Pancreas (tissue), 10 donors: ENCODE measurements at regions not wholly inside any gene's neighbourhood (a gene's known extent, or its start where the extent isn't known, plus 50 kb on each side); places are given as distances from the start of the nearest gene placed in this dataset.
"Not testable (repeated sequence)": the region's sequence is repeated elsewhere in the genome, so short reads cannot be mapped to it uniquely, and the experiment has no call there.

Source experiments
- ATAC-seq, 4 donors: fragments of 200-7000 bp; cut with Tn5 transposase; one replicate each; pipeline versions ENCODE4 v1.8.0 to v1.9.1; 2020; ENCODE audit warnings: mild to moderate bottlenecking in 4 of 4, moderate library complexity in 4 of 4
- DNase-seq, 6 donors: peaks; one replicate each; pipeline ENCODE4 v3.0.0-alpha.2; 2020
- FAIRE-seq: peaks from 2 replicates; lab custom pipeline; 2012; peaks lifted over from hg19 to GRCh38; lab: Jason Lieb, UNC
- H3K27ac ChIP-seq, 4 donors: fragments of 200-600 bp; sonication (generic); 1 replicate in 3 of 4; 2 replicates in 1 of 4; pipeline versions ENCODE4 v1.5.0 to v1.8.0; 2020
- H3K27me3 ChIP-seq, 4 donors: fragments of 200-600 bp; one replicate each; pipeline ENCODE4 v1.8.0; 2021
- H3K36me3 ChIP-seq, 3 donors: fragments of 200-600 bp; sonication (generic) in 1 of 3; one replicate each; pipeline versions ENCODE4 v1.5.0 to v1.8.0; 2020 to 2021
- H3K4me1 ChIP-seq, 3 donors: fragments of 200-600 bp; one replicate each; pipeline ENCODE4 v1.8.0; 2021
- H3K4me3 ChIP-seq, 4 donors: fragments of 200-600 bp; sonication (generic) in 2 of 4; one replicate each; pipeline versions ENCODE4 v1.5.0 to v1.8.0; 2020 to 2021
- H3K9me3 ChIP-seq, 4 donors: fragments of 200-600 bp; one replicate each; pipeline ENCODE4 v1.8.0; 2021
- WGBS, 2 donors: extraction: QIAGEN DNeasy Blood & Tissue Kit; methylation state at CpG; one replicate each; pipeline ENCODE4 v1.1.7; 2013; 5-methylcytosine and 5-hydroxymethylcytosine counted together
- intact Hi-C, 3 donors: fragments of 100-400 bp; cut with DNase I; formaldehyde crosslinking; loops; one replicate each; pipeline versions ENCODE4 v1.11.1 to v1.14.2; 2022
- TF ChIP-seq, protein P1 (sequence below), 4 donors: fragments of 200-600 bp; sonication (generic) in 3 of 4; IDR thresholded peaks; one replicate each; pipeline versions ENCODE4 v1.5.0 to v1.8.0; 2021; ENCODE audit warnings: antibody characterized with exemption in 4 of 4
- donor health status: healthy with polysubstance abuse.
- donor health status: DM: no; HTN: no; CAD: no; lungs with moderate emphysema.
- donor health status: DM: no; HTN: no; CAD: no.
- donor health status: control.
- donor health status: control.
- donor health status: Bipolar disorder and iron deficiency.
- donor health status: DM: yes; HTN: yes; CAD: no.
- donor health status: DM: no; HTN: no; CAD: no.
- donor health status: DM: no; HTN: no; CAD: no.
- donor health status: DM: yes; HTN: yes; CAD: no.

DNA sequence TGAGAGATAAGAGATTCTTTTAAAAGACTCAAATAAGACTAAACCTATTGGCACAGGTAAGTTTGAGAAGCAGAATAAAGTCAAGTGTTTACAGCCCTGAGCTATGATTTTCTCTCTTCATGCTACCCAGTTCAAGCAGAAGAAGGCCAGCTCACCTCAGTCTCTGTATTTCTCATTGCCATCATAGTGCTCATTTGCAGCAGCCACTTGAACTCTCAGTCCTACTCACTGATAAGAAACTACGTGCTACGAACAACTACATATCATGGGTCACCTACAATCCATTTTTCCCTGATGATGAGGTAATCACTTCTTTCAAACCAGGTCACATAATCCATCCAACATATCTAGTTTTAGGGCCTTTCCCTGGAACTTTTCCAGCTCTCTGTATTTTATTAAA is 617.5 kb downstream of the JRKL start:
- no peak overlapping the region for H3K4me3 ChIP-seq
- no peaks in the 10 kb centered on the region for H3K27me3 ChIP-seq
- no peaks in the 10 kb centered on the region for H3K36me3 ChIP-seq
- TF ChIP-seq, protein P1, sequence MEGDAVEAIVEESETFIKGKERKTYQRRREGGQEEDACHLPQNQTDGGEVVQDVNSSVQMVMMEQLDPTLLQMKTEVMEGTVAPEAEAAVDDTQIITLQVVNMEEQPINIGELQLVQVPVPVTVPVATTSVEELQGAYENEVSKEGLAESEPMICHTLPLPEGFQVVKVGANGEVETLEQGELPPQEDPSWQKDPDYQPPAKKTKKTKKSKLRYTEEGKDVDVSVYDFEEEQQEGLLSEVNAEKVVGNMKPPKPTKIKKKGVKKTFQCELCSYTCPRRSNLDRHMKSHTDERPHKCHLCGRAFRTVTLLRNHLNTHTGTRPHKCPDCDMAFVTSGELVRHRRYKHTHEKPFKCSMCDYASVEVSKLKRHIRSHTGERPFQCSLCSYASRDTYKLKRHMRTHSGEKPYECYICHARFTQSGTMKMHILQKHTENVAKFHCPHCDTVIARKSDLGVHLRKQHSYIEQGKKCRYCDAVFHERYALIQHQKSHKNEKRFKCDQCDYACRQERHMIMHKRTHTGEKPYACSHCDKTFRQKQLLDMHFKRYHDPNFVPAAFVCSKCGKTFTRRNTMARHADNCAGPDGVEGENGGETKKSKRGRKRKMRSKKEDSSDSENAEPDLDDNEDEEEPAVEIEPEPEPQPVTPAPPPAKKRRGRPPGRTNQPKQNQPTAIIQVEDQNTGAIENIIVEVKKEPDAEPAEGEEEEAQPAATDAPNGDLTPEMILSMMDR (IDR thresholded peaks at IDR 0.05), result no peak
- H3K4me1 ChIP-seq, result peaks cover 0 to 4% (median 0%) of the 10 kb centered on the region in 3 donors
- 11 to 14% methylated on average over 2 of the region's 2 CpGs for WGBS, 2 donors
- no peak overlapping the region for H3K27ac ChIP-seq
- FAIRE-seq (no peak), DNase-seq (no peak), ATAC-seq (peak in 1 of 4 donors; percentile 19)
- H3K9me3 ChIP-seq, result no peaks in the 10 kb centered on the region
- intact Hi-C loops, result no loop called here

DNA sequence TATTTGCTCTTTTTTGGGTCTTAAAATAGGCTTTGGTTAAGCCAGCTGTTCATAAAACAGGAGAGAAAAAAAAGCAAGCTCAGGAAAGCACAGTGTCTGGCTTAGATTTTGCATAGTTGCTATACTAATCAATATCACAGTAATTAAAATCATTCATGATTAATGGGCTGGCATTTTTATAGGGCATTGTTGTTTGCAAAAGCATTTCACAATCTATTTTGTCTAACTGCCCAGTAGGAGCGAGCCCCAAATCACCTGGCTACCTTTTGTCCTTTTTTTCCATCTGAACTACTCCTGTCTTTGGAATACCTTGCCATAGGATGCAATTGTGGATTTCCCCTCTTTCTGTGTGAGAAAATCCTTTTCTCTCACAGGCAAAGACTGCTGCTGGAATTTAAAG is 619.8 kb downstream of the JRKL start:
- H3K4me3 ChIP-seq, result no peak overlapping the region
- no peaks in the 10 kb centered on the region for H3K9me3 ChIP-seq
- H3K27ac ChIP-seq, result no peak overlapping the region
- ATAC-seq (peak; percentile 38 to 80 (median 56)), FAIRE-seq (no peak), DNase-seq (no peak)
- H3K27me3 ChIP-seq, result no peaks in the 10 kb centered on the region
- no peaks in the 10 kb centered on the region for H3K36me3 ChIP-seq
- TF ChIP-seq, protein P1 (IDR thresholded peaks at IDR 0.05), result no peak
- peaks cover 0 to 4% (median 0%) of the 10 kb centered on the region in 3 donors for H3K4me1 ChIP-seq
- intact Hi-C loops, result no loop called here
- WGBS, 2 donors, result 15 to 19% methylated on average over 1 of the region's 1 CpG

DNA sequence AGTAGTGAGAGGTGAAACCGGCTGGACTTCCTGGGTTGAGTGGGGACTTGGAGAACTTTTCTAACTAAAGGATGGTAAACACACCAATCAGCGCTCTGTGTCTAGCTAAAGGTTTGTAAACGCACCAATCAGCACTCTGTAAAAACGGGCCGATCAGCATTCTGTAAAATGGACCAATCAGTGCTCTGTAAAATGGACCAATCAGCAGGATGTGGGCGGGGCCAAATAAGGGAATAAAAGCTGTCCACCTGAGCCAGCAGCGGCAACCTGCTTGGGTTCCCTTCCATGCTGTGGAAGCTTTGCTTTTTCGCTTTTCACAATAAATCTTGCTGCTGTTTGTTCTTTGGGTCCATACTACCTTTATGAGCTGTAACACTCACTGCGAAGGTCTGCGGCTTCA is 621.2 kb downstream of the JRKL start:
- H3K27ac ChIP-seq, intact Hi-C loops, ATAC-seq: not testable (repeated sequence)

DNA sequence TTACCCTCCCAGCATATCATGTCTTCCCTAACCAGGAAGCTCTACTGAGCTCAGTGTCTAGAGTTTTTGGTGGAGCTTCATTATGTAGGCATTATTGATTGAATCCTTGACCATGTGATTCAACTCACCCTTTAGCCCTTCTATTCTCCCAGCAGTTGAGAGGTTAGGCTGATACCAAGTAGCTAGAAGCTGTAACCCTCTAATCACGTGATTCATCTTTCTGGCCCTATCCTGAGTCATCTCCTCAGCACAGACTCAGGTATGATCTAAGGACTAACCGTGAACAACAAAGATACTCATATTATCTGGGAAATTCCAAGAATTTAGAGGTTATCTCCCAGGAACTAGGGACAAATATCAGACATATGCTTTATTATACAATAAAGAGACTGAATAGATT is 625.5 kb downstream of the JRKL start:
- Histone ChIP-seq H3K9me3 (no peaks in the 10 kb centered on the region), H3K4me3 (no peak overlapping the region), H3K27ac (no peak overlapping the region), H3K36me3 (no peaks in the 10 kb centered on the region), H3K27me3 (no peaks in the 10 kb centered on the region), H3K4me1 (no peaks in the 10 kb centered on the region)
- ATAC-seq (no peak), FAIRE-seq (no peak), DNase-seq (no peak)
- intact Hi-C loops, result no loop called here
- TF ChIP-seq, protein P1 (IDR thresholded peaks at IDR 0.05), result no peak
- WGBS, 2 donors, result 39 to 55% methylated on average over 2 of the region's 2 CpGs

More for the DNA sequence above, 621.2 kb downstream of the JRKL start:
- DNase-seq, H3K27me3 ChIP-seq, H3K4me3 ChIP-seq, H3K36me3 ChIP-seq, H3K4me1 ChIP-seq, H3K9me3 ChIP-seq, FAIRE-seq: not testable (repeated sequence)
- 70 to 79% methylated on average over 10 of the region's 10 CpGs for WGBS, 2 donors

DNA sequence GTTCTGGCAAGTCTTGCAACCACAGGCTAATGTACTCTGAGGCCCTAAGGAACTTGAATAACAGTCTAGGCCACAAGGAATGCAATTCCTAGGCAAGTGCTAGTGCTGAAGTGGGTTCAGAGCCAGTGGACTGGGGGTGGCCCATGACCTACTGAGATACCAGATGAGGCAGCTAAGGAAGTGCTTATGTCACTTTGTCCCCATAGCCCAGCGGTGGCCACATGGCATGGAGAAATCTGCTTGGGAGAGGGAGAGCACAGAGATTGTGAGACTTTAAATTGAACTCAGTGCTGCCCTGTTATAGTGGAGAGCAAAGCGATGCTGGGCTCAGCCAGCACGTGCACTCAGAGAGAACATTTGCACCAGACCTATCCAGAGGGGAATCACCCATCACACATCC is 629.5 kb downstream of the JRKL start:
- ATAC-seq, result no peak
- no peaks in the 10 kb centered on the region for H3K27me3 ChIP-seq

More for the DNA sequence above, 629.5 kb downstream of the JRKL start:
- Histone ChIP-seq H3K9me3 (no peaks in the 10 kb centered on the region), H3K4me3 (no peak overlapping the region), H3K4me1 (no peaks in the 10 kb centered on the region), H3K27ac (no peak overlapping the region), H3K36me3 (no peaks in the 10 kb centered on the region)
- intact Hi-C loops, result no loop called here
- FAIRE-seq (no peak), DNase-seq (no peak)
- WGBS, 2 donors, result 74 to 78% methylated on average over 3 of the region's 3 CpGs
- TF ChIP-seq, protein P1 (IDR thresholded peaks at IDR 0.05), result no peak
